Heart left ventricle (tissue), 16 donors: ENCODE measurements at regions not wholly inside any gene's neighbourhood (a gene's known extent, or its start where the extent isn't known, plus 50 kb on each side); places are given as distances from the start of the nearest gene placed in this dataset.

Source experiments
- ATAC-seq, 4 donors: fragments of 200-7000 bp; cut with Tn5 transposase; one replicate each; pipeline ENCODE4 v1.9.1; 2020 to 2022; ENCODE audit warnings: moderate library complexity in 4 of 4, mild to moderate bottlenecking in 3 of 4, moderate number of reproducible peaks in 1 of 4
- DNase-seq, 5 donors: peaks; one replicate each; pipeline ENCODE4 v3.0.0-alpha.2; 2020
- H3K27ac ChIP-seq, 12 donors: fragments of 200-600 bp; sonication (generic) in 4 of 12; one replicate each; pipeline versions ENCODE4 v1.5.0 to v1.8.0; 2016 to 2022; ENCODE audit warnings: mild to moderate bottlenecking in 2 of 12
- H3K27me3 ChIP-seq, 9 donors: fragments of 200-600 bp; sonication (generic) in 2 of 9; one replicate each; pipeline versions ENCODE4 v1.5.1 to v1.8.0; 2016 to 2022; ENCODE audit warnings: mild to moderate bottlenecking in 3 of 9
- H3K36me3 ChIP-seq, 9 donors: fragments of 200-600 bp; sonication (generic) in 2 of 9; one replicate each; pipeline versions ENCODE4 v1.5.0 to v1.8.0; 2018 to 2022; ENCODE audit warnings: mild to moderate bottlenecking in 2 of 9
- H3K4me1 ChIP-seq, 12 donors: fragments of 200-600 bp; sonication (generic) in 4 of 12; one replicate each; pipeline versions ENCODE4 v1.5.0 to v1.8.0; 2016 to 2022; ENCODE audit warnings: mild to moderate bottlenecking in 3 of 12
- H3K4me3 ChIP-seq, 12 donors: fragments of 200-600 bp; sonication (generic) in 4 of 12; one replicate each; pipeline versions ENCODE4 v1.5.0 to v1.8.0; 2017 to 2022; ENCODE audit warnings: mild to moderate bottlenecking in 9 of 12, moderate library complexity in 4 of 12
- H3K9me3 ChIP-seq, 12 donors: fragments of 200-600 bp; sonication (generic) in 4 of 12; one replicate each; pipeline versions ENCODE4 v1.5.0 to v1.8.0; 2016 to 2022; ENCODE audit warnings: mild to moderate bottlenecking in 1 of 12
- CTCF ChIP-seq, 12 donors: fragments of 200-600 bp; sonication (generic) in 4 of 12; IDR thresholded peaks; one replicate each; pipeline versions ENCODE4 v1.5.0 to v1.8.0; 2018 to 2022; ENCODE audit warnings: antibody characterized with exemption in 12 of 12, mild to moderate bottlenecking in 5 of 12
- POLR2A ChIP-seq, 2 donors: fragments of 450-650 bp; IDR thresholded peaks; one replicate each; pipeline ENCODE4 v1.6.1; 2017; ENCODE audit warnings: antibody characterized with exemption in 2 of 2, mild to moderate bottlenecking in 2 of 2, moderate library complexity in 2 of 2
- WGBS, 4 donors: extraction: QIAGEN DNeasy Blood & Tissue Kit in 2 of 4; methylation state at CpG; one replicate each; pipeline versions ENCODE4 v1.1.5 to v1.1.7; 2013 to 2018; 5-methylcytosine and 5-hydroxymethylcytosine counted together
- intact Hi-C, 10 donors: fragments of 100-400 bp; cut with DNase I; formaldehyde crosslinking; loops; one replicate each; pipeline versions ENCODE4 v1.11.1 to v1.14.2; 2022
- donor health status: ischemic (EF 13 %, LVEDD 7.1; RV severe dilation, severe dysfunction).
- donor health status: healthy with polysubstance abuse.
- donor health status: DM: no; HTN: yes; CAD: no.
- donor health status: DM: no; HTN: no; CAD: no.
- donor health status: ischemic (EF 25% LVEDD 6.9; RV normal size, moderate dysfunction).
- donor health status: ischemic (EF 25% LVEDD 5.7; RV mildly dilated, moderate dysfunction).
- donor health status: healthy.
- donor health status: DM: yes; HTN: yes; CAD: no.
- donor health status: ischemic (EF 35%, LVEDD 5.7; RV mildly dilated, moderate dysfunction).
- donor health status: nonischemic (EF 11% LVEDD 7.7; RV severe dilation, severe dysfunction).
- donor health status: DM: yes; HTN: yes; CAD: no.
- donor health status: PGD.
- donor health status: ischemic (EF 29% LVEDD 5.4; RV normal size, mild dysfunction).
- donor health status: nonischemic (EF 23%, LVEDD 6.1; RV moderate dilation, normal function).

GRCh38 chr1:190881064-190881463 is 403.4 kb upstream of the BRINP3 start:
- H3K36me3 ChIP-seq = no peaks in the 10 kb centered on the region
- H3K4me1 ChIP-seq = no peaks in the 10 kb centered on the region
- no peak overlapping the region for H3K4me3 ChIP-seq
- no peaks in the 10 kb centered on the region for H3K9me3 ChIP-seq
- 49 to 77% (median 73%) methylated on average over 3 of the region's 3 CpGs for WGBS, 4 donors
- DNase-seq (no peak), ATAC-seq (no peak)
- intact Hi-C loops = no loop called here
- no peak overlapping the region for H3K27ac ChIP-seq
- no peaks in the 10 kb centered on the region for H3K27me3 ChIP-seq
- no peak for TF ChIP-seq CTCF (IDR thresholded peaks at IDR 0.05)
- TF ChIP-seq POLR2A (IDR thresholded peaks at IDR 0.05) = no peak

- WGBS, 4 donors = 77 to 89% (median 80%) methylated on average over 2 of the region's 2 CpGs
- no peak for ATAC-seq
- intact Hi-C loops = no loop called here
Observed at GRCh38 chr1:190897233-190897632, 419.6 kb upstream of the BRINP3 start.

GRCh38 chr1:190904091-190904695 is 426.5 kb upstream of the BRINP3 start:
- no peak for DNase-seq
- no peaks in the 10 kb centered on the region for H3K4me1 ChIP-seq
- no peaks in the 10 kb centered on the region for H3K36me3 ChIP-seq
- no peak overlapping the region for H3K4me3 ChIP-seq
- no peak for ATAC-seq
- intact Hi-C loops = no loop called here
- no peak overlapping the region for H3K27ac ChIP-seq
- 69 to 90% (median 79%) methylated on average over 2 of the region's 2 CpGs for WGBS, 4 donors
- no peaks in the 10 kb centered on the region for H3K27me3 ChIP-seq
- TF ChIP-seq CTCF (IDR thresholded peaks at IDR 0.05) (no peak), POLR2A (IDR thresholded peaks at IDR 0.05) (no peak)
- H3K9me3 ChIP-seq = peaks cover 0 to 9% (median 0%) of the 10 kb centered on the region in 12 donors

More at GRCh38 chr1:190897233-190897632, 419.6 kb upstream of the BRINP3 start:
- Histone ChIP-seq H3K4me1 (no peaks in the 10 kb centered on the region), H3K36me3 (no peaks in the 10 kb centered on the region), H3K9me3 (peaks cover 0 to 10% (median 0%) of the 10 kb centered on the region in 12 donors), H3K27ac (no peak overlapping the region), H3K4me3 (no peak overlapping the region), H3K27me3 (no peaks in the 10 kb centered on the region)
- DNase-seq = no peak
- TF ChIP-seq CTCF (IDR thresholded peaks at IDR 0.05) (no peak), POLR2A (IDR thresholded peaks at IDR 0.05) (no peak)

- DNase-seq = no peak
- 68 to 85% (median 82%) methylated on average over 1 of the region's 1 CpG for WGBS, 4 donors
- intact Hi-C loops = no loop called here
Observed at GRCh38 chr1:190906206-190906725, 428.6 kb upstream of the BRINP3 start.

More at GRCh38 chr1:190906206-190906725, 428.6 kb upstream of the BRINP3 start:
- Histone ChIP-seq H3K27me3 (no peaks in the 10 kb centered on the region), H3K4me3 (no peak overlapping the region), H3K9me3 (peaks cover 0 to 2% (median 0%) of the 10 kb centered on the region in 12 donors), H3K4me1 (no peaks in the 10 kb centered on the region), H3K27ac (no peak overlapping the region), H3K36me3 (no peaks in the 10 kb centered on the region)
- TF ChIP-seq CTCF (IDR thresholded peaks at IDR 0.05) (no peak), POLR2A (IDR thresholded peaks at IDR 0.05) (no peak)
- no peak for ATAC-seq
